PC-3 (cell line): ENCODE measurements at regions not wholly inside any gene's neighbourhood (a gene's known extent, or its start where the extent isn't known, plus 50 kb on each side); places are given as distances from the start of the nearest gene placed in this dataset.

Experiments
- ATAC-seq: fragments of 200-7000 bp; cut with Tn5 transposase; 2 replicates; pipeline ENCODE4 v1.9.1; 2020; ENCODE audit warnings: mild to moderate bottlenecking, moderate library complexity
- BruUV-seq: library from RNA; stranded (reverse); fragments of 400-500 nt; replicated peaks from 2 replicates; lab custom pipeline; 2021; lab: Mats Ljungman, UMichigan
- CTCF ChIA-PET: fragments of 300-600 bp; sonication (Branson Sonifier 250); formaldehyde crosslinking; loops from one replicate; lab custom pipeline; 2022; ENCODE audit warnings: antibody characterized with exemption; lab: Charles Lee
- POLR2A ChIA-PET: fragments of 300-600 bp; sonication (Branson Sonifier 250); formaldehyde crosslinking; loops from one replicate; lab custom pipeline; 2022; ENCODE audit warnings: antibody characterized with exemption; ENCODE audit not compliant: unreplicated experiment; lab: Charles Lee
- DNase-seq: peaks from one replicate; pipeline ENCODE4 v3.0.0-alpha.2; 2015
- H2AFZ ChIP-seq: fragments of 300-600 bp; sonication (generic); 2 replicates; pipeline ENCODE4 v1.6.0; 2016; ENCODE audit warnings: antibody characterized with exemption, low read length
- H3F3A ChIP-seq: fragments of 300-600 bp; sonication (generic); one replicate; pipeline ENCODE4 v1.6.0; 2017; ENCODE audit warnings: antibody characterized with exemption, low read length, control low read depth, mild to moderate bottlenecking; ENCODE audit not compliant: unreplicated experiment
- H3K27ac ChIP-seq: fragments of 300-600 bp; sonication (generic); 2 replicates; pipeline ENCODE4 v1.5.1; 2016; ENCODE audit warnings: mild to moderate bottlenecking, low read length
- H3K27me3 ChIP-seq: fragments of 300-600 bp; sonication (generic); 2 replicates; pipeline ENCODE4 v1.6.1; 2016; ENCODE audit warnings: low read length, mixed read lengths
- H3K36me3 ChIP-seq: fragments of 300-600 bp; sonication (generic); 2 replicates; pipeline ENCODE4 v1.6.1; 2016; ENCODE audit warnings: low read depth, mixed run types, low read length, mixed read lengths
- H3K4me1 ChIP-seq: fragments of 300-600 bp; sonication (generic); 2 replicates; pipeline ENCODE4 v1.5.1; 2016; ENCODE audit warnings: low read length; ENCODE audit not compliant: insufficient read depth
- H3K4me2 ChIP-seq: fragments of 300-600 bp; sonication (generic); 2 replicates; pipeline ENCODE4 v1.6.0; 2016; ENCODE audit warnings: low read length
- H3K4me3 ChIP-seq: fragments of 300-600 bp; sonication (generic); 2 replicates; pipeline ENCODE4 v1.5.1; 2016; ENCODE audit warnings: mild to moderate bottlenecking, low read length, mixed read lengths
- H3K79me2 ChIP-seq: fragments of 300-600 bp; sonication (generic); 2 replicates; pipeline ENCODE4 v1.6.1; 2017; ENCODE audit warnings: low read length, mixed read lengths
- H3K9ac ChIP-seq: fragments of 300-600 bp; sonication (generic); 2 replicates; pipeline ENCODE4 v1.6.0; 2016; ENCODE audit warnings: mild to moderate bottlenecking, low read length
- H3K9me2 ChIP-seq: fragments of 300-600 bp; sonication (generic); replicated peaks from 2 replicates; pipeline ENCODE4 v1.6.1; 2016; ENCODE audit warnings: mixed run types, low read length, mixed read lengths
- H3K9me3 ChIP-seq: fragments of 300-600 bp; sonication (generic); 2 replicates; pipeline ENCODE4 v1.6.1; 2016; ENCODE audit warnings: low read length, mixed read lengths
- H4K20me1 ChIP-seq: fragments of 300-600 bp; sonication (generic); 2 replicates; pipeline ENCODE4 v1.6.1; 2016; ENCODE audit warnings: low read length, mixed read lengths
- CTCF ChIP-seq: fragments of 300-600 bp; sonication (generic); conservative IDR thresholded peaks from 2 replicates; pipeline ENCODE4 v1.5.1; 2017; ENCODE audit warnings: antibody characterized with exemption, low read depth, mild to moderate bottlenecking, low read length
- EZH2 ChIP-seq: fragments of 300-600 bp; sonication (generic); IDR thresholded peaks from one replicate; pipeline ENCODE4 v1.6.1; 2017; ENCODE audit warnings: antibody characterized with exemption, mild to moderate bottlenecking, low read length; ENCODE audit not compliant: unreplicated experiment
- EZH2phosphoT487 ChIP-seq: fragments of 300-600 bp; sonication (generic); IDR thresholded peaks from 2 replicates; pipeline ENCODE4 v1.6.1; 2018; ENCODE audit warnings: mild to moderate bottlenecking, antibody characterized with exemption, low read length, borderline replicate concordance
- intact Hi-C: fragments of 100-400 bp; cut with micrococcal nuclease; formaldehyde crosslinking; loops from 2 replicates; pipeline ENCODE4 v1.9.0; 2023

GRCh38 chr3:81435050-81435449 lies 326.4 kb downstream of the GBE1 start:
- Histone ChIP-seq H3K9me3 (no peaks in the 10 kb centered on the region), H3K9ac (no peak overlapping the region), H3K9me2 (no peaks in the 10 kb centered on the region), H3K4me2 (no peak overlapping the region), H3K27ac (no peak overlapping the region), H4K20me1 (no peaks in the 10 kb centered on the region), H2AFZ (no peak overlapping the region), H3K79me2 (no peaks in the 10 kb centered on the region), H3F3A (no peaks in the 10 kb centered on the region), H3K4me3 (no peak overlapping the region), H3K27me3 (no peaks in the 10 kb centered on the region), H3K36me3 (no peaks in the 10 kb centered on the region), H3K4me1 (no peaks in the 10 kb centered on the region)
- DNase-seq (no peak), ATAC-seq (no peak)
- POLR2A ChIA-PET, result no interaction called here
- BruUV-seq, result no TSS peak
- intact Hi-C loops, result no loop called here
- CTCF ChIA-PET, result no interaction called here
- TF ChIP-seq CTCF (no peak), EZH2phosphoT487 (no peak)

- H3F3A ChIP-seq, result no peaks in the 10 kb centered on the region
- no peak for DNase-seq
- H3K9me2 ChIP-seq, result no peaks in the 10 kb centered on the region
- H3K4me2 ChIP-seq, result no peak overlapping the region
- H3K4me1 ChIP-seq, result no peaks in the 10 kb centered on the region
- intact Hi-C loops, result no loop called here
- no peaks in the 10 kb centered on the region for H3K27me3 ChIP-seq
- H3K9me3 ChIP-seq, result no peaks in the 10 kb centered on the region
- CTCF ChIA-PET, result no interaction called here
- H3K36me3 ChIP-seq, result no peaks in the 10 kb centered on the region
- POLR2A ChIA-PET, result no interaction called here
- 0 out of 2 replicates have a peak overlapping the region, but pooled peaks have one; percentile 46 for H2AFZ ChIP-seq
- no peak overlapping the region for H3K4me3 ChIP-seq
- ATAC-seq, result no peak
- H3K9ac ChIP-seq, result no peak overlapping the region
- no peaks in the 10 kb centered on the region for H3K79me2 ChIP-seq
- BruUV-seq, result no TSS peak
- no peak for TF ChIP-seq EZH2phosphoT487
- no peak for TF ChIP-seq EZH2
- no peak overlapping the region for H3K27ac ChIP-seq
- no peaks in the 10 kb centered on the region for H4K20me1 ChIP-seq
Measured at GRCh38 chr3:81434161-81434560, 327.3 kb downstream of the GBE1 start.

GRCh38 chr3:81433675-81434074 lies 327.8 kb downstream of the GBE1 start:
- H3K4me2 ChIP-seq, result no peak overlapping the region
- POLR2A ChIA-PET, result no interaction called here
- H2AFZ ChIP-seq, result 0 out of 2 replicates have a peak overlapping the region, but pooled peaks have one; percentile 46
- no peaks in the 10 kb centered on the region for H3F3A ChIP-seq
- no peak overlapping the region for H3K4me3 ChIP-seq
- H3K27me3 ChIP-seq, result no peaks in the 10 kb centered on the region
- intact Hi-C loops, result no loop called here
- H3K9me2 ChIP-seq, result no peaks in the 10 kb centered on the region
- H4K20me1 ChIP-seq, result no peaks in the 10 kb centered on the region
- no peak overlapping the region for H3K27ac ChIP-seq
- no peak for DNase-seq
- H3K4me1 ChIP-seq, result no peaks in the 10 kb centered on the region
- no peaks in the 10 kb centered on the region for H3K36me3 ChIP-seq
- no peak for TF ChIP-seq EZH2
- TF ChIP-seq EZH2phosphoT487, result no peak
- no peak for TF ChIP-seq CTCF
- H3K9ac ChIP-seq, result no peak overlapping the region
- H3K9me3 ChIP-seq, result no peaks in the 10 kb centered on the region
- no peaks in the 10 kb centered on the region for H3K79me2 ChIP-seq
- no TSS peak for BruUV-seq
- CTCF ChIA-PET, result no interaction called here
- ATAC-seq, result no peak
